ENCODE measurements at regions not wholly inside any gene's neighbourhood (a gene's known extent, or its start where the extent isn't known, plus 50 kb on each side); places are given as distances from the start of the nearest gene placed in this dataset.

GRCh38 chr6:906920-907319 is 214.0 kb upstream of the EXOC2 start:
- TF ChIP-seq CTCF (IDR thresholded peaks at IDR 0.05; ENCODE audit: borderline replicate concordance, extremely low read depth, low read length, poor library complexity, severe bottlenecking) (no peak), EZH2 (IDR thresholded peaks at IDR 0.05; ENCODE audit: borderline replicate concordance, low read depth, low read length, severe bottlenecking) (no peak)

All from DND-41 (cell line).